ENCODE measurements at regions not wholly inside any gene's neighbourhood (a gene's known extent, or its start where the extent isn't known, plus 50 kb on each side); places are given as distances from the start of the nearest gene placed in this dataset.

DNA sequence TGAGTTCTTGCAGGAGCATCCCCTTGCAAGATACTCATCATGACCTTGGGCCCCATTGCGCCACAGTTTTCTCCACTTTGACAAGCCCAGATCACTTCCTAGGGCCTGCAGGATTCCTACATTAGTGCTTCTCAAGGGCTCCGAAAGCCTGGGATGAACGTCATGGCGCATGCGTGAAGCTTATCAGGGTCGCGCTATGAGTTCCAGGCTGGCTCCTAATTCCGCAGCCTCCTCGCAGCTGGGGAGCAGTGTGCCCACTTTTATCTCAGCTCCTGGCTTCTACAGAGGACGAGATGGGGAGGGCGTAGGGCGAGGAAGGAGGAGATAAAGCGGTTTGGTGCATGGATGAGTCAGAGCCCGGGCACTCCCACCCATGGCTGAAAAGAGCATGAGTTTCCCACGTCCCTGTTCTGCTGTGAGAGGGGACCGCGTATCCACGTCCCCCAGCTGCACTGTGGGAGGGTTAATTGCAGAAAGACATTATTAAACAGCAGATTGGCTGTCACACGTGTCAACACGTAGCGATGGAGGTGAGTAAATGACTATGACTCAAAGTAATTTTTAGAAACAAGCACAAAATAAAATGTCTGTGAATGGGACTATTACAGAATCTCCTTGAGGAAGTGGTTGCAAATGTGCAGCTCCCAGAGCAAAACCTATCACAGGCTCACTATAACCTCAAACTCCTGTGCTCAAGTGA, 72.9 kb upstream of the DSP start:
- DNase-seq (ENCODE audit: low read depth in 2 of 2): peak in 1 of 2 donors; percentile 2

DNA sequence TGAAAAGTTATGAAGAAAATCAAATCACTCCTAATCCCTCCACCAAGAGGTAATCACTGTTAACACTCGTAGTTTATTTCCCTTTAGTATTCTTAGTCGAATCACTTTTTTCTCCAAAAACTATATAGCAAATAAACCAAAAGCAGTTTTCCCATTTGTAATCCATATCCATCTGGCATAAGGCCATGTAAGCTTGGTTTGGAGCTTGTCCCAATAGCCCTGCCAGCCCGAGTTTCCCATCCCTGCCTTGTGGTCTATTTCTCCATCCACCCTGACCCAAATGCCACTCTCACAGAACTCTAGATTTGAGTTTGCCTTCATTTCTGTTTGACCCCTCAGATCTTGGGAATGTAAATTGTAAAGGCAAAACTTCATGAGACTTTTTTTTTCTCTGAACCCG, 71.8 kb upstream of the DSP start:
- no peak for DNase-seq (ENCODE audit: low read depth in 2 of 2)

DNA sequence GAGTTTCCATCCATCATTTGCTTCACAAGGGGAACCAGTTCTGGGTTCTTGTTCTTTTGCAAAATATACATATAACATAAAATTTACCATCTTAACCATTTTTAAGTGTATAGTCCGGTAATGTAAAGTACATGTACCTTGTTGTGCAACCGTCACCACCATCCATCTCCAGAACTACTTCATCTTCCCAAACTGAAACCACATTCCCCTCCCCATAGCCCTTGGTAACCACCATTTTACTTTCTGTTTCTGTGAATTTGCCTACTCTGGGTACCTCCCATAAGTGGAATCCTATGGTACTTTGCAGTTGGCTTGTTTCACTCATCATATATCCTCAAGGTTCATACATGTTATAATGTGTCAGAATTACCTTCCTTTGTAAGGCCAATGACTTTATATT, 70.3 kb upstream of the DSP start:
- DNase-seq (ENCODE audit: low read depth in 2 of 2): no peak

DNA sequence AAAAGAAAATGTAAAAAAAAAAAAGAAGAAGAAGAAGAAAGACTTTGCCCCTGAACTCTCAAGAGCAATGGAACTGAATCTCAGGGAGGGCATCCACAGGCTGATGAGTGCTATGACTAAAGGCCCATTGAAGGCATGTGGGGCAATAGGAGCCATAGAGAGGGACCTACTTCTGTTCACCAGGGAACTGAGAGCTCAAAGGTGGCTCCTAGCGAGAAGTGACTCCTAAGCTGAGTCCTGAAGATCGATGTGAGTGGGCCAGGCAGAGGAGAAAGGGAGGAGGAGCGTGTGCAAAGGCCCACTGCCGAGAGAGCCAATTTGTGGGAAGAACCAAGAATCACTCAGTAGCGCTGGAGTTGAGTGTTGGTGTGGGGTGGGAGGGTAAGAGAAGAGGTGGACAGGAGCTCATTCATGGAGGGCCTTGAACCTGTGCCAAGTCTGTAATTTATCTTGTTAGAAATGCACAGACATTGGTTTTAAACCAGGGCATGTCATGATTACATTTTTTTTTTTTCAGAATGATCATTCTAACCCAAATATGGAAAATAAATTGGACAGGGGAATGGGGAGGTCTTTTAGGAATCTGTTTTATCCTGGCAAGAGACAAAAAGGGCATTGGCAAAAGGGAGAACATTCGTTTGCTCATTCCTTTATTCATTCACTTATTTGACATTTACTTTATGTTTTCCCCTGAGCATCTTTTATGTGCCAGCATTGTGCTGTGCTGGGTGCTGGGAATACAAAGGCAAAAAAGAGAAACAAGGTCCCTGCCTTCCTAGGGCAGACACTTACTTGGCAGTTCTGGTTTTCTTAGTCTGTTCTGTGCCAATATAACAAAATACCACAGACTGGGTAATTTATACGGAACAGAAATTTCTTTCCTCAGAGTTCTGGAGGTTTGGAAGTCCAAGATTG, 67.4 kb upstream of the DSP start:
- DNase-seq (ENCODE audit: low read depth in 2 of 2): no peak

DNA sequence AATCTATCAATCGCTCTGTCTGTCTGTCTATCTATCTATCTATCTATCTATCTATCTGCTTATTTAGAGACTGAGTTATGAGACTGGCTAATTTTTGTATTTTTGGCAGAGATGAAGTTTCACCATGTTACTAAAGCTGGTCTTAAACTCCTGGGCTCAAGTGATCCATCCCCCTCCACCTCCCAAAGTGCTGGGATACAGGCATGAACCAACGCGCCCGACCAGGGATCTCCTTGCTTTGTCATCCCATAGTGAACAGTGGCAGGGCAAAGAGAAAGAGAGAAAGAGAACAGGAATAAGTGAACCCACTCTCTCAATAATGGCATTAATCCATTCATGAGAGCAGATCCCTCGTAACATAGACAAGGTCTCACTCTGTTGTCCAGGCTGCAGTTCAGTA, 66.4 kb upstream of the DSP start:
- no peak for DNase-seq (ENCODE audit: low read depth in 2 of 2)

DNA sequence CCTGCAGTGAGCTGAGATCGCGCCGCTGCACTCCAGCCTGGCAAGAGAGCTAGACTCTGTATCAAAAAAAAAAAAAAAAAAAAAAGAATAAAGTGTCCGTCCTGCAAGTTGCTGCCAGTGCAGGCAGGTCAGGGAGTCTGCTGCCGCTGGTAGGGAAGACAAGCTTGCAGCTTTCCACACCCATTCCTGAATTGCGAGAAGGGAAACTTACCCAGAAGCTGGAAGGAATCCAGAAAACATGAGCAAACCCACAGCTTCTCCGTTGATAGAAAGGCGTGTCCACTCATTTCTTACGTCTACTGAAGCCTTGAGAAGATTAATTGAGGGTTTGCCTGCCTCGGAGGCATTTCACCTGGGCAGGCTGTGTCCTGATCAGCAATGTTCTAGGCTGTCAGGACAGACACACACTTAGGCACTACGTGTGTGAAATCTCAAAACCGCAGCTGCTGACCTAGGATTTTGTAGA, 61.6 kb upstream of the DSP start:
- peak in 1 of 2 donors; percentile 42 for DNase-seq (ENCODE audit: low read depth in 2 of 2)

DNA sequence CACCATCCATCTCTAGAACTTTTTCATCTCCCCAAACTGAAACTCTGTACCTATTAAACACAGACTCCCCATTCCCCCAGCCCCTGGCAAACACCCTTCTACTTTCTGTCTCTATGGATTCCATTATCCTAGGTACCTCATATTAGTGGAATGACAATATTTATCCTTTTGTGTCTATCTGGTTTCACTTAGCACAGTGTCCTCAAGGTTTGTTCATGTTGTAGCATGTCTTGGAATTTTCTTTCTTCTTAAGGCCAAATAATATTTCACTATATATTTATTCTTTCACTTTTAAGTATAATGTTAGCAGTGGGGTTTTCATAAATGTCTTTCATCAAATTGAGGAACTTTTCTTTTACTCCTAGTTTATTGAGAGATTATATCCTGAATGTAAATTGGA, 56.8 kb upstream of the DSP start:
- DNase-seq (ENCODE audit: low read depth in 2 of 2): no peak

DNA sequence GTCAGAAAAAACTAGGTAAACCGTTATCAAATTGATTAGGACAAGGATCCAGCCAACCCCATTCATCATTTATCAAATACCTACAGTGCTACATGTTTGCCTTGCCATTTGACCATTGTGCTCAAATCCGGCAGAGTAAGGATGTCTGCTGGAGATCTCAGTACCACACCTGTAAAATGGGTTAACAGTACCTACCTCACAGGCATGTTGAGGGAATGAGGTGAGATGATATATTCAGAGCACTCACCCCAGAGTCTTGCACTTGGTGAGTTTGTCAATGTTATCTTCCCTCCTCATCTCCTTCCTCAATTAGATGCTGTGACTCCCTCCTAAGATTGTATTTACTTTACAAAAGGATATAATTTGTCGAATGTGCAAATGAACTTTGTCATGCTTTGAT, 54.5 kb upstream of the DSP start:
- DNase-seq (ENCODE audit: low read depth in 2 of 2): no peak

DNA sequence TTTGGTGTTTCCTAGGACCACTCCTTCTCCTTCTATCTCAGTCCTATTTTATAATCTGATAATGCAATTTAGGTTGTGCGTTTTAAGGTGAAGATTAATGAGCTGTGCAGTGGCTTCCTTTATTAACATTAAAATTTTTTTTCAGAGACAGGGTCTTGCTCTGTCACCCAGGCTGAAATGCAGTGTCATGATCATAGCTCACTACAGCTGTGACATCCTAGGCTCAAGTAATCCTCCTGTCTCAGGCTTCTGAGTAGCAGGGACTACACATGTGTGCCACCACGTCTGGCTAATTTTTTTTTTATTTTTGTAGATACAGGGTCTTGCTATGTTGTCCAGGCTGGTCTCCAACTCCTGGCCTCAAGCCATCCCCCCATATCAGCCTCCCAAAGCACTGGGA, 53.0 kb upstream of the DSP start:
- DNase-seq (ENCODE audit: low read depth in 2 of 2): no peak

DNA sequence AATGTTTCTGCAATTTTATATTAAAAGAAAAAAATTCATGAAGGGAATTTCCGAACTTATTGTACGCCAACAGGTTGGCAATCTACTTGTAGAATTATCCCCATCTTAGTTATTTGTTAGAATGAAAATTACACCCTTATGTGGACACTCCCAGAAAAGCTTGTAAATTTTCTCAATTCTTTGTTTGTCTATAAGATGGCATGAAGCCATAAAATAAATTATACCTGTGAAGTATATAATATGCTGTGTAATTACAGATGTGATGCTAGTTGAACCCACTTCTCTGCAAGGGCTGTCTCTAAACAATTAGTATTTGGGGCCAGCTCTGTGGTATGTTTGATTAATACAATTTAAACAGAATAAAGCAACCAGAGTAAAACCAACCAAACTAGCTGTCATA, 52.1 kb upstream of the DSP start:
- no peak for DNase-seq (ENCODE audit: low read depth in 2 of 2)
